GM13977 (cell line): ENCODE measurements at regions not wholly inside any gene's neighbourhood (a gene's known extent, or its start where the extent isn't known, plus 50 kb on each side); places are given as distances from the start of the nearest gene placed in this dataset.

Source experiments
- DNase-seq: peaks from one replicate; pipeline ENCODE4 v3.0.0; 2012; ENCODE audit warnings: low spot score
- in situ Hi-C: fragments of 300-500 bp; cut with MboI; formaldehyde crosslinking; loops from one replicate; pipeline ENCODE4 v1.12.0; 2022; ENCODE audit warnings: low sequenced_read_pairs, low pct_unique_long_range_greater_than_20kb, mixed read lengths, inconsistent platforms; ENCODE audit not compliant: unreplicated experiment
- TF ChIP-seq, protein P1 (sequence below): IDR thresholded peaks from 2 replicates; pipeline ENCODE4 v1.5.1; 2012; ENCODE audit warnings: mild to moderate bottlenecking, control low read depth; ENCODE audit not compliant: insufficient read depth; ENCODE audit errors: extremely low read depth, missing control alignments

DNA sequence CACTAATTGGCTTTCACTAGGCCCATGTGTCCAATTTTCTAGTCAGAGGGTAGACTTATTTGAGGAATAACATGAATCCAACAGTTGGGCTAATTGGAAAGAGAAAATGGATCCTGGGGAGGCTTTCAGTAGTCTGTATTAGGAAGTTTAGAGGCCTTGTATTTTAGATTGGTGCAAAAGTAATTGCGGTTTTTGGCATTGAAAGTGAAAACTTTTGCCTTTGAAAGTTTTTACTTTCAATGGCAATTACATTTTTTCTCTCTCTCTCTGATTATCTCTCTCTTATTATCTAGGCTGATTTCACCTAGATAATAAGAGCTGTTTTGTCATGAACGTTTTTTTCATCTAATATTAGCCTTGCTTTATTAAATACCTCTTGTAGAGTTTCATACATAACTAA is 981.7 kb downstream of the REEP3 start:
- no peak for DNase-seq
- in situ Hi-C loops = no loop called here
- TF ChIP-seq, protein P1, sequence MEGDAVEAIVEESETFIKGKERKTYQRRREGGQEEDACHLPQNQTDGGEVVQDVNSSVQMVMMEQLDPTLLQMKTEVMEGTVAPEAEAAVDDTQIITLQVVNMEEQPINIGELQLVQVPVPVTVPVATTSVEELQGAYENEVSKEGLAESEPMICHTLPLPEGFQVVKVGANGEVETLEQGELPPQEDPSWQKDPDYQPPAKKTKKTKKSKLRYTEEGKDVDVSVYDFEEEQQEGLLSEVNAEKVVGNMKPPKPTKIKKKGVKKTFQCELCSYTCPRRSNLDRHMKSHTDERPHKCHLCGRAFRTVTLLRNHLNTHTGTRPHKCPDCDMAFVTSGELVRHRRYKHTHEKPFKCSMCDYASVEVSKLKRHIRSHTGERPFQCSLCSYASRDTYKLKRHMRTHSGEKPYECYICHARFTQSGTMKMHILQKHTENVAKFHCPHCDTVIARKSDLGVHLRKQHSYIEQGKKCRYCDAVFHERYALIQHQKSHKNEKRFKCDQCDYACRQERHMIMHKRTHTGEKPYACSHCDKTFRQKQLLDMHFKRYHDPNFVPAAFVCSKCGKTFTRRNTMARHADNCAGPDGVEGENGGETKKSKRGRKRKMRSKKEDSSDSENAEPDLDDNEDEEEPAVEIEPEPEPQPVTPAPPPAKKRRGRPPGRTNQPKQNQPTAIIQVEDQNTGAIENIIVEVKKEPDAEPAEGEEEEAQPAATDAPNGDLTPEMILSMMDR = no peak

DNA sequence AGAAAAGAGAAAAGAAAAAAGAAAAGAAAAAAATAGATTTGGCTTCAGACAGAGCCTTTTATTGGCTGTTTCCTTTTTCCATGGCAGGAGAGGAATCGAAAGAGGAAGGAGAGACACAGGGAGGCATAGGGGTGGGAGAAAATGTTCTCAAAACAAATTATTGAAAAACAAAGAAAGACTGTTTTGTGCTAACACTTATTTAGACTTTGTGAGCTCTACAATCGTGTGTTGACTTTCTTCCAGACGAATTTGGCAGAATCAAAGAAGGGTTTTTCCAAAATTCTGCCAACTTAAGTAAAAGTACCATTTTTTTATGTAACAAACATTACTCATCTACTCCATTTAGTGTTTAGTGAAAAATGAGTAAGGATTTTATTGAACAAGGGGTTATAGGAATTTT is 982.2 kb downstream of the REEP3 start:
- TF ChIP-seq, protein P1 = no peak
- in situ Hi-C loops = no loop called here
- no peak for DNase-seq

GRCh38 chr10:64505501-64505900 is 984.3 kb downstream of the REEP3 start:
- DNase-seq = no peak
- TF ChIP-seq, protein P1 = no peak
- in situ Hi-C loops = no loop called here

DNA sequence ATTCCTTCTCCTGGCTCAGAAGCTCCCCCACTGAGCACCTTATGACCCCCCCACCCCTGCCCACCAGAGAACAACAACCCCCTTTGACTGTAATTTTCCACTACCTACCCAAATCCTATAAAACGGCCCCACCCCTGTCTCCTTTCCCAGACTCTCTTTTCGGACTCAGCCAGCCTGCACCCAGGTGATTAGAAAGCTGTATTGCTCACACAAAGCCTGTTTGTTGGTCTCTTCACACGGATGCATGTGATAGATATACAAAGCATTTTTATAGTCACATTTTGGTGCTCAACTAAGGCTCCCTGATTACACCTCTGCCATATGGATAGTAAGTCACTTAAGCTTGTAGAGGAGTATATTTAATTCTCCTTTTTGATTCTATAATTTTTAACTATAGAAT is 985.8 kb downstream of the REEP3 start:
- in situ Hi-C loops = no loop called here
- no peak for DNase-seq

GRCh38 chr10:64507651-64508028 is 986.4 kb downstream of the REEP3 start:
- DNase-seq = no peak
- in situ Hi-C loops = no loop called here
- TF ChIP-seq, protein P1 = no peak

More for the DNA sequence above, 985.8 kb downstream of the REEP3 start:
- TF ChIP-seq, protein P1 = no peak

DNA sequence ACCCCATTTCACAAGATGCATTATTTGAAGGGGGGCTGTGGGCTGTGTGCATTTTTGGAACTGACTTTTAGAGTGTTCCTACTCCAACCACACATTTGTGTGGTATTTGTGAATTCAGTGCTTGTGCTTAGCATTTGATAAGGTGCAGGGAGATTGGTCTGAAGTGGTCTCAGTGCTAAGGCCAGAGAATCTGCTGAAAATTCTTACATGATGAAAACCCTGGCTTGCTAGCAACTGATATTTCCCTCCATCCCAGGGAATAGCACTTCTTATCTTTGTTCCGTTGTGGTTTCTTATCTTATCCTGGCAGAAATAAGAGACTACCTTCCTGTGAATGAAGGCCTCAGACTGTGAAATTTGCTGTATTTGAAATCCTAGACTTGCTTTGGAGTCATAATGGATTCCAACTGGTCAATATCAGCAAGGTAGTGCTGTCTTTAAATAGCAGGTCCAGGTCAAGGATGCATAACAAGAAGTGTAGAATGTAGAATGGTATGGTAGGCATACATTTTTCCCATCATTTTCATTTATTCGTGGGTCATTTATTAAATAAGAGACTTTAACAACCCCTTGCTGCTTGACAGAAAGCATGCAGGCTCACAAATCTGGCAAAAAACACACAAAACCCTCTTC is 986.9 kb downstream of the REEP3 start:
- in situ Hi-C loops = no loop called here
- no peak for DNase-seq
- TF ChIP-seq, protein P1 = no peak
